ENCODE measurements at regions not wholly inside any gene's neighbourhood (a gene's known extent, or its start where the extent isn't known, plus 50 kb on each side); places are given as distances from the start of the nearest gene placed in this dataset.

GRCh38 chr9:16191691-16192402 lies 639.0 kb downstream of the CCDC171 start:
- TF ChIP-seq POLR2A (IDR thresholded peaks at IDR 0.05; ENCODE audit: low read length) = no peak
- TF ChIP-seq GATA1 (IDR thresholded peaks at IDR 0.05; ENCODE audit: low read depth, low read length) = no peak
